HG02642 (cell line): ENCODE measurements at regions not wholly inside any gene's neighbourhood (a gene's known extent, or its start where the extent isn't known, plus 50 kb on each side); places are given as distances from the start of the nearest gene placed in this dataset.

ENCODE experiments used
- ATAC-seq: cut with Tn5 transposase; IDR thresholded peaks from one replicate; pipeline ENCODE4 v1.9.1; 2021; ENCODE audit warnings: mild to moderate bottlenecking; ENCODE audit not compliant: unreplicated experiment, poor library complexity

DNA sequence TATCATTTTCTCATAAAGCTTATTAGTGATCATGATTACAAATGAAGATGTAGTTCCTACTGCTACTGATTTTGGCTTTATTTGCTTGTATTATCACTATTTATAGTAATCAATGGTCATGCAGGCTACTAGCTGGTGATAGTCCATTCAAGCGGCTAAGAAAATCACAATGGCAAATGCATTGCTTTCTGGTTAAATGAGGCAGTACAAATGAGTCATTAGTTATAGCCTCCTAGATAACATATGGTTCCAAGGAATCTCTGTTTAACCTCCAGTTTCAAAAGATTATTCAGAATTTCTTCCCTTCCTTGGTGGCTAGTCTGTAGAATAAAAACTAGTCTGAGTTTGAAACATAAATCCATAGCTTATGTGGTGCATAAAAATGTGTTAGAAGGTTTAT is 141.3 kb upstream of the HTR2A start:
- no peak for ATAC-seq

DNA sequence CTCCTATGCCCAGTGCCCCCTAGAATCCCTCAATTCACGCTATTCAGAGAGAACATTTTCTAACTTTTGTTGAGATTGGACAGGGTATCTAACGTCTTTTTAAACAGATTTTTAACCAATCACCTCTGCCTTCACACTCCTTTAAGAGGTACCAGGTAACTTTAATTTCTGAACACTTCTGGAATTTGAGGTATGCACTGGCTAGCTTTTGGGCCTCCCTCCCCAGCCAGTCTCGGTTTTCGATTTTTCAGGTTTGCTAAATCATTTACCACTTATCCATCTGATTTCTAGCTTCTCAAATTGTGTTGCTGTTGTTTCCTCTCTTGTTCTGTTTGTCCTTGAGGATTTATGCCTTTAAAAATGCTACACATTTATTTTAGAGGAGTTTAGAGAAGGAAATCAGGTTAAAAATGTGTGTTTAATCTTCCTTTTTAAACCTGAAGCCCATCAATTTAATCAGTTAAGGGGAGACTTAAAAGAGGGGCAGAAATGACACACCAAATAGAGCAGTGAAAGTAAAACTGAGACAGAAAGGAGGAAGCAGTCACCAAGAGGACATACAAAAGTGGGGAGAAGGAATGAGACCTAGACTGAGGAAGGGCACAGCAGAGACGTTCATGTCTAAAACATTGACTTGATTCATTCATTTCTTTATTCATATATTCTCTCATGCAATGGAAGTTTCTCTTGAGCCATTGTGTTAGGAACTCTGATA is 139.6 kb upstream of the HTR2A start:
- ATAC-seq = peak; percentile 100

DNA sequence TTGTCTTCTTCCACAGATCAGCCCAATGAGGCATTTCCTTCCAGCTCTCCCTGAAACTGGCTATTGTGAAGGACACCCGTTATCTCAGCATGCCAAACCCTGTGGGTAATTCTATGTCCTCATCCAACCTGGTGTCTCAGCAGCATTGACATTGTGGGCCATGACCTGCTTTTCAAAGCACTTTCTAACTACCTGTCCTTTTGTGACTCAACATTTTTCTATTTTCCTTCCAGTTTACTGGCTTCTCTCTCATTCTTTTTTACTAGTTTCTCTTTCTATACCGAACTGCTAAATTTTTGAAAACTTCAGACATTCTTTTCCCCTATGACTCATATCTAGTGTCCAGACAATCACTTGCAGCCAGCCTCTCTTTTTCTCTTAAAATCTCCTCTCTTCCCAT is 136.4 kb upstream of the HTR2A start:
- no peak for ATAC-seq

DNA sequence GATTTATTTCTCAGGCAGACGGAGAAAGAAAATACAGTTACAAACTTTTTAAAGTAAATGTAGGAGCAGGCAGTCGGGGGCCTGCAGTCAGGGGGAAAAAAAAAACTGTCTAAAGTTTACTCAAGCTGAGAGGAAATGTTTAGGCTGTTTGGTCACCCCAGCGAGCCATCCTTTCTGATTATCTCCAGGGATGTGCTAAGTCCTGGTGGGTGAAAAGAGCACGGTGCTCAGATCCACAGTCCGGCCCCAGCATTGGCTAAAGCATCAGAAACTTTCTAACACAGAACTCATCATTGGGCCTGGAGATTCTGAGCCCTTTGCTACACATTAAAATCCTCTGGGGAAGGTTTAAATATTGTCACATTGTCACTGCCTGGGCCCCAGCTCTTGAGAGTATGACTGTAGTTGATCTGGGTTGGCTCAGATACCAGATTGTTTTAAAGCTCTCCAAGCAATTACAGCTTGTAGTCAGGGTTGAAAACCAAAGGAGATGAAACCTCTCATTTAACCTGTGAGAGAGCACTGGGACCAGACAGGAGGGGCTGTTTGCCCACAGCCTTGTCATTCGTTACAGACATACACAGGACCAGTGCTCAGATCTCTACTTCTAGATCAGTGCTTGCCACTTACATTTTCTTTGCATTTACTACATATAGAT is 131.1 kb upstream of the HTR2A start:
- ATAC-seq = no peak

DNA sequence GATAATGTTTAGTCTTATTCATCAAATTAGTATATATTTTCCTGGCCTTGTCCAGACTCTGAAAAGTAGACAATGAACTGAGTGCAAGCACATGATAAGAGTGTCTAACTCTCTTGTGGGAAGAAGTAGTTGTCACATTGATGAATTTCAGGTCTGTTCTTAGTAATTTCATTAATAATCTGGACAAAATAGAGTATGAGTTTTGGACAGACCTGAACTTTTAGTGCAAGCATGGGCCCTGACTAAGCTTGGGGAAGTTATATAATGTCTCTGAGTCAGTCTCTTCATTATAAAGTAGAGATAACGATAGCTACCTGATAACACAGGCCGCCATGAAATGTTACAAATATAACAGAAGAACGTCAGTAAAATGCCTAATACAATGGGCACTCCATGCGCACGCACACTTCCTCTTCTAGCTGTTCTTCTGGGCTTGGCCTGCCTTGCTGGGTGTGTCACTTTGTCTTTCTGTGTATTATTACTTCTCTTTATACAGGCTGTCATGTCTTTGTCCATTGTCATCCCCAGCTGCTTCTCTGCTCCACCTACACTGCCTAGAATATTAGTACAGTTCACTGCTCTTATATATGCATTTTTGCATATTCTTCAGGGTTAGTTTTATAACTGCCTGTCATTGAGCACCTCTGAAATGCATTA is 129.1 kb upstream of the HTR2A start:
- ATAC-seq = no peak

DNA sequence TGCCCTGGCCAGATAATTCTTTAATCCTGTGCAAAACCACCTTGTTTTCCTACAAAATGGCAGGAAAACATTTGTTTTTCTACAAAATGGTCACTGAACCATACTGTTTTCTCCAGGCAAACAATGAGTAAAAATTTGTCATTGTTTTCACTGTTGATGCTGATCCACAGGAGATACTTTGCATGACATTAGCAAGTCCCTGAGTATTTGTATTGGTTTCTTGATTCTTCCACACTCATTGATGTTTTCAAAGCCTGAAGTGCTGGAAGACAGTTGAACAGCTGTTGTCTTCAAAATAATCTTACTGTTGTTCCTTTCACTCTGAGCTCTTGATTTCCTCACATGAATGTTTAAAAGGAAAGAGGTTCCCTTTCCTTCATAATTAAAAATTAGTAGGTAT is 123.1 kb upstream of the HTR2A start:
- ATAC-seq = no peak

DNA sequence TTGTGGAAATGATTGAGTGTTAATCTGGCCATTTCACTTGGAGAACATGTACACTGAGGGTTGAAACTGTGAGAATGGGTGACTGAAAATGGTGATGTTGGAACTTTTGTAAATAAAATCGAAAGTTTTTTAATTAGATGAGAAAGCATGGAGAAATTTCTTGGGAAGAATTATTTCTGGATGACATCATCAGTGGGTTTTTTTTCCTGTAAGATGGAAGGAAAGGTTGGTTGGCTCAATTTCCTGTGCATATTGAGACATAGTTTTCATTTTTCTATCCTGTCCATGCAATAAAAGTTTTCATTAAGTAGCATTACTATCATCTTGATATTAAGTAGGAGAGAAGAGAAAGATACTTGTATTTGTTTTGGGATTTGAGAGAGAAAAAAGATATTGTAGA is 120.6 kb upstream of the HTR2A start:
- ATAC-seq = no peak

DNA sequence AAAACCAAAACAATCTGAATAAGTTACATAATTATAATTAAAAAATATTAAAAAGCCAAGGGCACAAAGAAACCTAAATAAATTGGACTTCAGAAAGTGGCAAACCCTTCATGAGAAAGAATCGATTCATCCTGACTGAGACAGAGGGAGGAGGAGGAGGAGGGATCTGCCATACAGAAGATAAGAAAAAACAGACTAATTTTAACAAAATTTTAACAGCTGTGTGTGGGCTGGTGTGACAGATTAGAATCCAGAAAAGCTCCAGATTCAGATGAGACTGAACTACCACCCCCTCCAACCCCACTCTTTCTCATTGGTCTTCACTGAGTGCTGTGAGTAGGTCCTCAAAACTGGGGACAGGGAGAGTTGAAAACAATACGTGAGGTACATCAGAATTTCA is 111.5 kb upstream of the HTR2A start:
- no peak for ATAC-seq

DNA sequence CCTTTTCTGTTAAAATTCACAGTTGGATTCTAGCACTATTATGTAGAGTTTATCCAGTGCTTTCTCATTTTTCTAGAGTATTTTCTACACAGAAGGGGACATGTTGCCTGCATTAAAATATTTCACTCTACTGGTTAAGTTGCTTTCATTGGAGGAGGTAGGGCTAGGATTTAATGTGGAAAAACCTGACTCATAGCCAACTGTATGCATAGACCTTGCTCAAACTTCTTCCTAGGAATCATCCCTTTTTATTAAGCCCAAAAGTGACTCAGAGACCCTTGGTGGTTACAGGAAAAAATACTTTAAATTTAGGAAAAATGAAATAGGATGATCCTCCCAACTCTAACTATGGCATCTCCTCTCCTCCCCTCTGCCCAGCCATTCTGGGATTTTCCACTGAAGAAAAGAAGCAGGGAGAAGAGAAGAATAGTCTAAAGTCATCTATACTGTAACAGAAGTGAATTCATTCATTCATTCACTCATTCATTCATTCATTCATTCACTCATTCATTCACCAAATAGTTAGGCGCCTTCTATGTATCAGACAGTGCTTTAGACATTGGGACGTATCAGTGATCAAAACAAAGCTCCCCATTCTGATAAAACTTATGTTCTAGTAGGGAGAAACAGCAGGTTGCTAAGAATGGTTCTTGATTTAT is 109.0 kb upstream of the HTR2A start:
- ATAC-seq = no peak

DNA sequence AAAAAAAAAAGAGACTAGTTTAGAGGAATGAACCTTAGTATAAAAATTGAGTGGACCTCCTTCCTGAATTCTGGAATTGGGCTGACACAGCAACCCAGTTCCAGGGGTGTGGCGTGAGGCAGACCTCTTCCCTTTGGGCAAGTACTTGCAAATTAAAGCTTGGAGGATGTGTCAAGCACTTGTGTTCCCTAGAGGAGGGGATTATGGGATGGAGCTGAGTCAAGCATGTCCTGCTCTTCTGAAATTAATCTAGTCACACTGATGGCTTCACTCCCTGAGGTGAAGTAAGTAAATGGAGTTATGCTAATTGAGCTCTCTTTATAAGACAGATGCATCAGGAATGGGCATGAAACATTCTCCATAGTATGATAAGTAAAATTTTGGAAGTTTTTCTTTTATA is 107.7 kb upstream of the HTR2A start:
- no peak for ATAC-seq

DNA sequence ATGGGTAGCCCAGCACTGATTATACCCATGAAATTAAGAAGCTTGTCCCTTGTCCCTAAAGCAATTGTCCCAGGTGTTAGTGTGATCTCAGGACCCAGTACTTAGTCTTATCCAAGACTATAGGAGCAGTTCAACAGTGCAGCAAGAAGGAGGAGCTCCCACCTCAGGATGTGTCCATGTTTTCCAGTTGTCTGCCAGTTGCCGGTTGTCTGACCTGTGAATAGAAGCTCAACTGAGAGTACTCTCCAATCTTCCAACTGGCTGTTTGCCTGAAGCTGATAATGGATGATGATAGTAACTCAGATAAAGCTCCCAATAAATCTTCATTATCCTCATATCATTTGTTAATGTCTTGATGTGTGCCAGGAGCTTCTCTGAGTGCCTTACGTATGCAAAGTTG is 107.2 kb upstream of the HTR2A start:
- ATAC-seq = no peak

DNA sequence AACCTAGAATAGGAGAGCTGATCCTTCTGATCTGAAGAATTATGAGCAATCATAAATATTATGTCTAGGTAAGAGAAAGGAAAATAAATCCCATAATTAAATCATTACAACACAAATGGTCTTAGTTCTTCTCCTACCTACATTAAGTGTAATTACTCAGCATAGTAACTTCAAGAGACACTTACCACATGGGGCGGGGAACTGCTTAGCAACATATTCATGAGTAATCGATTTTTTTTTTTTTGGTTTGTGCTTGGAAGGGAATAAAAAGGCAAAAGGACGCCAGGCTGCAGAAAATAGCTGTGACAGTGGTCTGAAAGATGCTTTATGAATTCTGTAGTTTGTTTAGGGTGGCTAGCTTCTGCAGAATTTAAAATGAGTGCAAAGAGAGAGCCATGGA is 103.3 kb upstream of the HTR2A start:
- ATAC-seq = no peak

DNA sequence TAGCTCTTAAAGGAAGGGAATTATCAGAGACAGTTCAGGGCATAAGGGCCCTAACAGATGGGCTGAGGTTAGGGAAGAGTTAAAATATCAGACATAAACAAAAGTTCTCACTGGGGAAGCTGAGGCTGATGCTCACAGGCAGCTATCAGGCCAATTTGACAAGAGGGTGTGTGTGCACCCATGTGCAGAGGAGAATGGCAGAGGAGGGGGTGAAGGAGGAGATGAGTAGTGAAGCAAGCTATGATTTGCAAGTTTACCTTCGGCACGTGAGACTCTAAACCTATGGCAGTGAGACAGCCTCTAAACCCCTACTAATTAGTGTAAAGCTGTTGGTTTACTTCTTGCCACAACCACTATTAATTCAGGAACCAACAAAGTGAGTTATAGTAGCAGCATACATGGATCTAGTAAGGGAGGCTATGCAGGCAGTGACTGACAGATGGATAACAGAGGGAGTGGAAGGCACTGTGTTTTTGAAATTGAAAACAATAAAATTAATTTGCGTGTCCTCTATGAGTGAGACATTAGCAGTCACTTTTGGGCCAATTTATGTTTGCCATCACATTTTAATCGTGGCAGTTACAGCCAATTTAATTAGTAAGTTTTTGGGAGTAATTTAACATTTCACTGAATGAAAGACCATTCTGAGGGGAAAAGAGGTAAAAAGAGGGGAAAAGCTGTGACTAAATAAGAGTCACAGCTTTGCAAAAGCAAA is 99.6 kb upstream of the HTR2A start:
- ATAC-seq = peak; percentile 42

DNA sequence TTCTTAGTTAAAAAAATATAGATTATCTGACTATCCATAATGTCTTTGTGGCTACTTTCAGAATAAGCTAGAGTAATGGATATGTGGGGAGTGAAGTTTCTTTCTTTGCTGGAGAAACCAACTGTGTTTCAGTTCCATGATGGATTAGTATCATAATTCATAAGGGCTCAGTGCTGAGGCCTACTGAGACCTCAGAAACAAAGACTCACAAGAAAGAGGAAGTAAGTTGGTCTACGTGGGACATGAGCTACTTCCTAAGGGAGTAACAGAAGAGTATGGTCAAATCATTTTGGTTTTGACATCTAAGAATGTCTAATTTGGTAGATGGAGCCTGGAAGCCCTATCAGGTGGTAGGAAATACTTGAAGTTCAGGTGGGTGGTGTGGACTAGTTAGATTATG is 99.0 kb upstream of the HTR2A start:
- ATAC-seq = peak; percentile 91

DNA sequence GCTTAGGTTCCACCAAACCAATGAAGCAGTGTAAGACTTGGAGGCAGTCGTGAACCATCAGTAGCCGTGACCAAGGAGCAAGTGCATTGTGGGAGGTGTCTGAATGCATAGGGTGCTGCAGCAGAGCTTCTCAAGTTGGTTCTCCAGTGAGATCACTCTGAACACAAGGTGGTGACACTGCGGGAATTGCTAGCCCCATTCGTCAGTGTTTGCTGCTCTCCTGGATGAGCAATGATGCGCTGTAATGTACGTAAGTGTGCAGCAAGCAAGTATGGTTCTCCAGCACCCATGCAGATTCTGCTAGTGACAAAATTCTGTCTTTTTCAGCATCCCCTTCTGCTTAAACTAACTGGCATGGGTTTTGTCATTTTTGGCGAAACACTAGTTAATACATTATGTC is 97.6 kb upstream of the HTR2A start:
- no peak for ATAC-seq

DNA sequence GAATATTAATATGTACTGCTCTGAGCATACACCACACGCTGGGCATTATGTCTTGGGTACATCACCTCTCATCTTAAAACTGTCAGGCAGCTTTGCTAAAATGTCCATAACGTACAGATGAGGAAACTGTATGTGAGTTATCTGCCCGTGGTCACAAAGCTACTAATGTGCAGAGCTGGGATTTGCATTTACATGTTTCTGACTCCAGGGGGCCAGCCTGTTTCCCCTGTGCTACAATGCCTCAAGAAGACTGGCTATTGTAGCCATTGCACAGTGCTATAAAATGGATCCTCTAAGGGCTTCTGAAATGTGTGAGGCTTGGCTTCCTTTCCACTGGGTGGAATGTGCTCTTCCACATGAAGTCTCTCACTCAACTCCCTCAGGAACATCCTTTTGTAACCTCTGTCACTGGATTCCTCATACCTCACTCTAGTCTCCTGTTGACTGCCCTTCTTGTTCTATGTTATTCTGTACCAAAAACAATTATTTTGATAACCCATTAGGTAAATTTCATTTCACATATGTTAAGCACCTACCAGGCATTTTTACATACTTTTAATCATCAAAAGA is 95.6 kb upstream of the HTR2A start:
- peak; percentile 48 for ATAC-seq

DNA sequence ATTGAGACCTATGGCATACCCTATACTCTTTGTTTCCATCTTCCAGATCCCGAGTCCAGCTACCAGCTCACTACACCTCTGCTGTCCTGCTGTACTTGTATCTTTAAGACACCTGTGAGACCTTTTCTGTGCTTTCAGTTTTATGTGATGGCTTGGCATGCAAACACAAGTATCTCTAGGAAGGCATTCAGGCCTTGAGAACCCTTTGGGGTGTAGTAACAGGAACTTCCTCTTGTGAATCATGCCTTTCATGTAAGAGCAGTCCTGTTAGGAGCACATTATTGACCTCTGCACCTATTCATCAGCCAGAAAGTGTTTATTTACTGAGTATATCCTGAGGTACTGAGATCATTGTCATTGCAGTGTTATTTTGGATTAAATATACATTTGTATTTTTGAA is 87.0 kb upstream of the HTR2A start:
- peak; percentile 69 for ATAC-seq

DNA sequence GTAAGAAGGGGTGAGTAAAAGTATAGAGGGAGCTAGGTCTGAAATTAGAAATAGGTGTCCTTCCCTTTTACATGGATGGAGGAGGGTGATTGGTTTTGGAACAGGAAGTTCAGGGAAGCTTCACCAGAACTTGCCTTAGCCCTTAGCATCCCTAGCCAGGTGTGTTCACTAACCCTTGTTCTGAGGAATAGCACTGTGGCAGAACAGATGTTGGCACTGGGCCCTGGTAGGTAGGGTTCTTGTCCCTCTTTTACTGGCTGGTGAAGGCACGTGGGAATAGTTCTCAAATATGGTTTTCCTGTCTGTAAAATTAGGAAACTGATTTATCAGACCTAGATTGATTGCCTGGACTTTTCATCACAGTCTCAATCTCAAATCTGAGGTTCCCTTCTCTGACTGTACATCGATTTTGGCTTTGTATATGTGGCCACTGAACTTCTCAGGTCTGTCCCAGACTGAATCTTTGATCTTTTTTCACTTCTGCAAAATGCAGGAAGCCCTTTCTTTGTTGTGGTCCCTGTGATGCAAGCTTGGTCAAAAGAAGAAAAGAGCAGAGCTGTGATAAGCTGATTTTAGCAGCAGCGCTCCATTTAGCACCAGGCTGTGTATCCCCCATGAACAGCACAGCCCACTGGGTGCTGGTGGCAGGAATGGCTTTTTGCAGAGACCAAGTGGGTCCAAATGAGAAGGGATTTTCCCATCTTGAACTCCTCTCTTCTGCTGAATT is 86.2 kb upstream of the HTR2A start:
- peak; percentile 91 for ATAC-seq

DNA sequence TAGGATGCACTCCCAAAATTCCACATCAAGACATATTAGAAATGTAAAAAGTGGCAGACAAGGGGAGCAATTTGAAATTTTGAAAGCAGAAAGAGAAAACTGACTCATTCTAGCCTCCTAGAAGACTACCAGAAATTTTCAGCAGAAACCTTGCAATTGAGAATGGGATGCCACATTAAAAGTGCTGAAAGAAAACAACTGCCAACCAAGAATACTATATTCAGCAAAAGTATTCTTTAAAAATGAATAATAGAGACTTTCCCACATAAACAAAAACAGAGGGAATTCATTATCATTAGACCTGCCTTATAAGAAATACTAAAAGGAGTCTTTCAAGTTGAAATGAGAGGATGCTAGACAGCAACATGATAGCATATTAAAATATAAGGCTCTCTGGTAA is 78.3 kb upstream of the HTR2A start:
- ATAC-seq = no peak

DNA sequence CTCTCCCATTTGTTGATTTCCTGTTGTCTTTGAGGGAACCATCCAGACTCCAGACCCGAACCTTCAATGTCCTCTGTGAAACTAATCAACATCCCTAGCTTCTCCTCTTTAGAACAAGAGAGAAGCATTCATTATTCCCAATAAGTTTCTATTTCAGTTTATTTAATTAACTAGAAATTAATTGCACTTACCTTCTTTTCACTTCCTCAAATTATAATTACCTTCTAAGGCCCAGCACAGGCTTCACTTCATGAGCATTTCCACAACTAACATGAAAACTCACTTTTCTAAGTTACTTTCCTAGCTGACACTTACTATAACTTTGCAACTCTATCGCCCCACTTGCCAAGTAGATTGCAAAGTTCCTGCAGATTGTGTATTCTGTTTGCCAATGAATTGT is 71.6 kb upstream of the HTR2A start:
- no peak for ATAC-seq
